Activated B cell treated with CpG ODN at 0.5 μM for 24 hours (primary cell): ENCODE measurements at regions not wholly inside any gene's neighbourhood (a gene's known extent, or its start where the extent isn't known, plus 50 kb on each side); places are given as distances from the start of the nearest gene placed in this dataset.
"Not testable (repeated sequence)": the region's sequence is repeated elsewhere in the genome, so short reads cannot be mapped to it uniquely, and the experiment has no call there.

ENCODE experiments used
- ATAC-seq: fragments of 200-7000 bp; cut with Tn5 transposase; one replicate; pipeline ENCODE4 v1.10.0; 2021; ENCODE audit warnings: low read depth, mild to moderate bottlenecking, moderate library complexity
- CTCF ChIA-PET: fragments of 350-600 bp; sonication (Branson Sonifier 250); formaldehyde crosslinking; loops from one replicate; lab custom pipeline; 2021; ENCODE audit warnings: antibody characterized with exemption; lab: Charles Lee
- POLR2A ChIA-PET: fragments of 350-600 bp; sonication (Branson Sonifier 250); formaldehyde crosslinking; loops from one replicate; lab custom pipeline; 2021; ENCODE audit warnings: antibody characterized with exemption; lab: Charles Lee
- DNase-seq: peaks from one replicate; pipeline ENCODE4 v3.0.0; 2022
- H3K27ac Mint-ChIP-seq: one replicate; pipeline ENCODE4 v1.8.0; 2020; ENCODE audit warnings: mixed read lengths
- H3K27me3 Mint-ChIP-seq: one replicate; pipeline ENCODE4 v1.8.0; 2021; ENCODE audit warnings: mixed read lengths
- H3K36me3 Mint-ChIP-seq: one replicate; pipeline ENCODE4 v1.8.0; 2021; ENCODE audit warnings: low read depth, mixed read lengths
- H3K4me1 Mint-ChIP-seq: one replicate; pipeline ENCODE4 v1.8.0; 2021; ENCODE audit warnings: mixed read lengths
- H3K4me3 Mint-ChIP-seq: one replicate; pipeline ENCODE4 v1.8.0; 2020; ENCODE audit warnings: mild to moderate bottlenecking, mixed read lengths
- H3K9me3 Mint-ChIP-seq: one replicate; pipeline ENCODE4 v1.8.0; 2020; ENCODE audit warnings: mixed read lengths
- CTCF ChIP-seq: fragments of 200-600 bp; IDR thresholded peaks from one replicate; pipeline ENCODE4 v1.8.0; 2022; ENCODE audit warnings: antibody characterized with exemption, mild to moderate bottlenecking
- intact Hi-C: fragments of 100-400 bp; cut with micrococcal nuclease; formaldehyde crosslinking; loops from one replicate; pipeline ENCODE4 v1.15.1; 2024

GRCh38 chr5:62190931-62191330 lies 115.1 kb upstream of the KIF2A start:
- no peak for TF ChIP-seq CTCF
- H3K4me1 Mint-ChIP-seq: no peaks in the 10 kb centered on the region
- intact Hi-C loops: no loop called here

GRCh38 chr5:62192958-62193357 lies 113.0 kb upstream of the KIF2A start:
- H3K27ac Mint-ChIP-seq: no peak overlapping the region
- intact Hi-C loops: no loop called here
- no peak for TF ChIP-seq CTCF
- DNase-seq (no peak), ATAC-seq (no peak)
- no peak overlapping the region for H3K4me3 Mint-ChIP-seq
- no peaks in the 10 kb centered on the region for H3K4me1 Mint-ChIP-seq
- no peaks in the 10 kb centered on the region for H3K36me3 Mint-ChIP-seq
- ChIA-PET CTCF (no interaction called here), POLR2A (no interaction called here)
- H3K27me3 Mint-ChIP-seq: peaks cover 3% of the 10 kb centered on the region
- peaks cover 8% of the 10 kb centered on the region for H3K9me3 Mint-ChIP-seq

More at GRCh38 chr5:62190931-62191330, 115.1 kb upstream of the KIF2A start:
- ATAC-seq: no peak
- H3K36me3 Mint-ChIP-seq: no peaks in the 10 kb centered on the region
- no peak for DNase-seq
- peaks cover 3% of the 10 kb centered on the region for H3K27me3 Mint-ChIP-seq
- no peak overlapping the region for H3K4me3 Mint-ChIP-seq
- ChIA-PET CTCF (no interaction called here), POLR2A (no interaction called here)
- H3K27ac Mint-ChIP-seq: no peak overlapping the region
- peaks cover 8% of the 10 kb centered on the region for H3K9me3 Mint-ChIP-seq

GRCh38 chr5:62196532-62196931 lies 109.5 kb upstream of the KIF2A start:
- H3K4me1 Mint-ChIP-seq, DNase-seq, H3K36me3 Mint-ChIP-seq, POLR2A ChIA-PET, CTCF ChIA-PET, ATAC-seq, intact Hi-C loops, H3K27me3 Mint-ChIP-seq, H3K9me3 Mint-ChIP-seq, H3K27ac Mint-ChIP-seq, H3K4me3 Mint-ChIP-seq: not testable (repeated sequence)

- no peak for TF ChIP-seq CTCF
Observed at GRCh38 chr5:62197697-62198096, 108.3 kb upstream of the KIF2A start.

GRCh38 chr5:62198421-62198820 lies 107.6 kb upstream of the KIF2A start:
- ATAC-seq: no peak
- H3K27me3 Mint-ChIP-seq: peaks cover 6% of the 10 kb centered on the region
- no peak for DNase-seq
- H3K4me3 Mint-ChIP-seq: no peak overlapping the region
- H3K27ac Mint-ChIP-seq: no peak overlapping the region
- H3K4me1 Mint-ChIP-seq: no peaks in the 10 kb centered on the region
- CTCF ChIA-PET: no interaction called here
- peaks cover 3% of the 10 kb centered on the region for H3K9me3 Mint-ChIP-seq
- intact Hi-C loops: no loop called here
- no peak for TF ChIP-seq CTCF
- POLR2A ChIA-PET: no interaction called here
- H3K36me3 Mint-ChIP-seq: no peaks in the 10 kb centered on the region

More at GRCh38 chr5:62197697-62198096, 108.3 kb upstream of the KIF2A start:
- CTCF ChIA-PET: no interaction called here
- Mint-ChIP-seq H3K4me1 (no peaks in the 10 kb centered on the region), H3K9me3 (peaks cover 6% of the 10 kb centered on the region), H3K27ac (no peak overlapping the region), H3K4me3 (no peak overlapping the region), H3K36me3 (no peaks in the 10 kb centered on the region), H3K27me3 (peaks cover 6% of the 10 kb centered on the region)
- DNase-seq (no peak), ATAC-seq (no peak)
- POLR2A ChIA-PET: no interaction called here
- intact Hi-C loops: no loop called here
